Memory B cell (primary cell): ENCODE measurements at regions not wholly inside any gene's neighbourhood (a gene's known extent, or its start where the extent isn't known, plus 50 kb on each side); places are given as distances from the start of the nearest gene placed in this dataset.

ENCODE experiments used
- ATAC-seq: fragments of 150-1000 bp; cut with Tn5 transposase; 2 replicates; pipeline ENCODE4 v1.10.0; 2021; ENCODE audit warnings: low read depth, mild to moderate bottlenecking, moderate library complexity
- DNase-seq, 2 donors: peaks; one replicate each; pipeline ENCODE4 v3.0.0; 2022; ENCODE audit warnings: low spot score in 2 of 2
- H3K27ac Mint-ChIP-seq: one replicate; pipeline ENCODE4 v1.8.0; 2022; ENCODE audit warnings: mild to moderate bottlenecking, moderate library complexity, mixed read lengths
- H3K27me3 Mint-ChIP-seq: one replicate; pipeline ENCODE4 v1.8.0; 2022; ENCODE audit warnings: mixed read lengths
- H3K36me3 Mint-ChIP-seq: one replicate; pipeline ENCODE4 v1.8.0; 2022; ENCODE audit warnings: mild to moderate bottlenecking, mixed read lengths
- H3K4me1 Mint-ChIP-seq: one replicate; pipeline ENCODE4 v1.8.0; 2022; ENCODE audit warnings: mixed read lengths
- H3K4me3 Mint-ChIP-seq: one replicate; pipeline ENCODE4 v1.8.0; 2022; ENCODE audit warnings: mild to moderate bottlenecking, moderate library complexity, mixed read lengths
- H3K9me3 Mint-ChIP-seq: one replicate; pipeline ENCODE4 v1.8.0; 2022; ENCODE audit warnings: mixed read lengths

GRCh38 chr10:78391585-78391984 lies 357.9 kb downstream of the RPS24 start:
- DNase-seq (no peak), ATAC-seq (no peak)
- no peaks in the 10 kb centered on the region for H3K36me3 Mint-ChIP-seq
- no peaks in the 10 kb centered on the region for H3K4me1 Mint-ChIP-seq
- no peak overlapping the region for H3K27ac Mint-ChIP-seq
- no peak overlapping the region for H3K4me3 Mint-ChIP-seq
- no peaks in the 10 kb centered on the region for H3K9me3 Mint-ChIP-seq
- peaks cover 12% of the 10 kb centered on the region for H3K27me3 Mint-ChIP-seq

- Mint-ChIP-seq H3K9me3 (no peaks in the 10 kb centered on the region), H3K27me3 (peaks cover 11% of the 10 kb centered on the region), H3K4me3 (no peak overlapping the region), H3K4me1 (no peaks in the 10 kb centered on the region), H3K36me3 (no peaks in the 10 kb centered on the region), H3K27ac (no peak overlapping the region)
- DNase-seq (no peak), ATAC-seq (no peak)
Measured at GRCh38 chr10:78392197-78392596, 358.5 kb downstream of the RPS24 start.

- no peak for DNase-seq
- no peaks in the 10 kb centered on the region for H3K4me1 Mint-ChIP-seq
- no peaks in the 10 kb centered on the region for H3K9me3 Mint-ChIP-seq
- H3K36me3 Mint-ChIP-seq: no peaks in the 10 kb centered on the region
- H3K4me3 Mint-ChIP-seq: no peak overlapping the region
- no peak overlapping the region for H3K27ac Mint-ChIP-seq
- peaks cover 9% of the 10 kb centered on the region for H3K27me3 Mint-ChIP-seq
- no peak for ATAC-seq
Measured at GRCh38 chr10:78393094-78393493, 359.4 kb downstream of the RPS24 start.

GRCh38 chr10:78394047-78394446 lies 360.4 kb downstream of the RPS24 start:
- DNase-seq: no peak
- H3K27me3 Mint-ChIP-seq: peaks cover 6% of the 10 kb centered on the region
- H3K9me3 Mint-ChIP-seq: no peaks in the 10 kb centered on the region
- no peak overlapping the region for H3K4me3 Mint-ChIP-seq
- no peak overlapping the region for H3K27ac Mint-ChIP-seq
- no peak for ATAC-seq
- no peaks in the 10 kb centered on the region for H3K4me1 Mint-ChIP-seq
- H3K36me3 Mint-ChIP-seq: no peaks in the 10 kb centered on the region

- no peak overlapping the region for H3K27ac Mint-ChIP-seq
- no peak overlapping the region for H3K4me3 Mint-ChIP-seq
- DNase-seq (no peak), ATAC-seq (no peak)
- peaks cover 6% of the 10 kb centered on the region for H3K27me3 Mint-ChIP-seq
- H3K4me1 Mint-ChIP-seq: no peaks in the 10 kb centered on the region
- no peaks in the 10 kb centered on the region for H3K9me3 Mint-ChIP-seq
- H3K36me3 Mint-ChIP-seq: no peaks in the 10 kb centered on the region
Measured at GRCh38 chr10:78395162-78395561, 361.5 kb downstream of the RPS24 start.

- ATAC-seq: no peak
- H3K27ac Mint-ChIP-seq: no peak overlapping the region
- no peaks in the 10 kb centered on the region for H3K4me1 Mint-ChIP-seq
- no peaks in the 10 kb centered on the region for H3K9me3 Mint-ChIP-seq
- H3K36me3 Mint-ChIP-seq: no peaks in the 10 kb centered on the region
- H3K4me3 Mint-ChIP-seq: no peak overlapping the region
- DNase-seq: no peak
- H3K27me3 Mint-ChIP-seq: peaks cover 2% of the 10 kb centered on the region
Measured at GRCh38 chr10:78396754-78397153, 363.1 kb downstream of the RPS24 start.

GRCh38 chr10:78397786-78398185 lies 364.1 kb downstream of the RPS24 start:
- Mint-ChIP-seq H3K4me1 (no peaks in the 10 kb centered on the region), H3K27ac (no peak overlapping the region)
- no peak for ATAC-seq

GRCh38 chr10:78398382-78398781 lies 364.7 kb downstream of the RPS24 start:
- Mint-ChIP-seq H3K27ac (no peak overlapping the region), H3K27me3 (peaks cover 2% of the 10 kb centered on the region), H3K4me3 (no peak overlapping the region), H3K4me1 (no peaks in the 10 kb centered on the region), H3K9me3 (no peaks in the 10 kb centered on the region), H3K36me3 (no peaks in the 10 kb centered on the region)
- DNase-seq (no peak), ATAC-seq (no peak)

More at GRCh38 chr10:78397786-78398185, 364.1 kb downstream of the RPS24 start:
- H3K27me3 Mint-ChIP-seq: peaks cover 2% of the 10 kb centered on the region
- no peaks in the 10 kb centered on the region for H3K9me3 Mint-ChIP-seq
- H3K36me3 Mint-ChIP-seq: no peaks in the 10 kb centered on the region
- DNase-seq: no peak
- no peak overlapping the region for H3K4me3 Mint-ChIP-seq

GRCh38 chr10:78401624-78402367 lies 368.1 kb downstream of the RPS24 start:
- H3K27me3 Mint-ChIP-seq: peaks cover 8% of the 10 kb centered on the region
- H3K36me3 Mint-ChIP-seq: no peaks in the 10 kb centered on the region
- H3K4me1 Mint-ChIP-seq: peaks cover 5% of the 10 kb centered on the region
- no peaks in the 10 kb centered on the region for H3K9me3 Mint-ChIP-seq
- H3K27ac Mint-ChIP-seq: no peak overlapping the region
- no peak for DNase-seq
- no peak overlapping the region for H3K4me3 Mint-ChIP-seq
- ATAC-seq: no peak

- peaks cover 7% of the 10 kb centered on the region for H3K4me1 Mint-ChIP-seq
- H3K36me3 Mint-ChIP-seq: no peaks in the 10 kb centered on the region
- H3K4me3 Mint-ChIP-seq: no peak overlapping the region
- no peak for ATAC-seq
- H3K9me3 Mint-ChIP-seq: no peaks in the 10 kb centered on the region
- H3K27me3 Mint-ChIP-seq: peaks cover 6% of the 10 kb centered on the region
- H3K27ac Mint-ChIP-seq: no peak overlapping the region
- no peak for DNase-seq
Measured at GRCh38 chr10:78402591-78402990, 368.9 kb downstream of the RPS24 start.

GRCh38 chr10:78403781-78404180 lies 370.1 kb downstream of the RPS24 start:
- H3K36me3 Mint-ChIP-seq: no peaks in the 10 kb centered on the region
- ATAC-seq (no peak), DNase-seq (no peak)
- no peak overlapping the region for H3K4me3 Mint-ChIP-seq
- no peak overlapping the region for H3K27ac Mint-ChIP-seq
- H3K27me3 Mint-ChIP-seq: peaks cover 6% of the 10 kb centered on the region
- H3K4me1 Mint-ChIP-seq: peaks cover 7% of the 10 kb centered on the region
- H3K9me3 Mint-ChIP-seq: no peaks in the 10 kb centered on the region

GRCh38 chr10:78404296-78404695 lies 370.6 kb downstream of the RPS24 start:
- Mint-ChIP-seq H3K9me3 (no peaks in the 10 kb centered on the region), H3K4me3 (no peak overlapping the region), H3K27me3 (peaks cover 6% of the 10 kb centered on the region), H3K4me1 (peaks cover 7% of the 10 kb centered on the region), H3K36me3 (no peaks in the 10 kb centered on the region), H3K27ac (no peak overlapping the region)
- no peak for DNase-seq
- no peak for ATAC-seq

GRCh38 chr10:78405231-78405630 lies 371.6 kb downstream of the RPS24 start:
- Mint-ChIP-seq H3K27ac (no peak overlapping the region), H3K4me1 (peaks cover 7% of the 10 kb centered on the region), H3K27me3 (peaks cover 7% of the 10 kb centered on the region), H3K36me3 (no peaks in the 10 kb centered on the region), H3K4me3 (no peak overlapping the region), H3K9me3 (no peaks in the 10 kb centered on the region)
- no peak for DNase-seq
- no peak for ATAC-seq

GRCh38 chr10:78405736-78406135 lies 372.1 kb downstream of the RPS24 start:
- H3K9me3 Mint-ChIP-seq: no peaks in the 10 kb centered on the region

GRCh38 chr10:78406648-78407008 lies 373.0 kb downstream of the RPS24 start:
- Mint-ChIP-seq H3K36me3 (no peaks in the 10 kb centered on the region), H3K4me1 (peaks cover 7% of the 10 kb centered on the region), H3K4me3 (peak overlapping the region; percentile 55), H3K27ac (no peak overlapping the region), H3K9me3 (no peaks in the 10 kb centered on the region), H3K27me3 (peaks cover 9% of the 10 kb centered on the region)
- no peak for DNase-seq
- no peak for ATAC-seq

More at GRCh38 chr10:78405736-78406135, 372.1 kb downstream of the RPS24 start:
- Mint-ChIP-seq H3K36me3 (no peaks in the 10 kb centered on the region), H3K27ac (no peak overlapping the region), H3K27me3 (peaks cover 7% of the 10 kb centered on the region), H3K4me1 (peaks cover 7% of the 10 kb centered on the region), H3K4me3 (no peak overlapping the region)
- ATAC-seq (no peak), DNase-seq (no peak)
